Breast epithelium (tissue), 4 donors: ENCODE measurements at regions not wholly inside any gene's neighbourhood (a gene's known extent, or its start where the extent isn't known, plus 50 kb on each side); places are given as distances from the start of the nearest gene placed in this dataset.

ENCODE experiments used
- DNase-seq, 2 donors: peaks; one replicate each; pipeline ENCODE4 v3.0.0-alpha.2; 2019; ENCODE audit warnings: low spot score in 2 of 2
- H3K27ac ChIP-seq, 2 donors: fragments of 200-600 bp; sonication (generic) in 1 of 2; one replicate each; pipeline ENCODE4 v1.5.1; 2016 to 2019; ENCODE audit warnings: mild to moderate bottlenecking in 1 of 2
- H3K27me3 ChIP-seq, 2 donors: fragments of 200-600 bp; sonication (generic) in 1 of 2; one replicate each; pipeline versions ENCODE4 v1.5.1 to v1.6.0; 2017 to 2019; ENCODE audit warnings: control low read depth in 1 of 2, mild to moderate bottlenecking in 1 of 2
- H3K36me3 ChIP-seq: fragments of 200-600 bp; one replicate; pipeline ENCODE4 v1.5.1; 2019
- H3K4me1 ChIP-seq, 2 donors: fragments of 200-600 bp; sonication (generic); one replicate each; pipeline ENCODE4 v1.5.1; 2016 to 2019; ENCODE audit warnings: control low read depth in 1 of 2
- H3K4me3 ChIP-seq, 3 donors: fragments of 200-600 bp; sonication (generic); 1 replicate in 2 of 3; 2 replicates in 1 of 3; pipeline ENCODE4 v1.5.1; 2016 to 2019; ENCODE audit warnings: mild to moderate bottlenecking in 3 of 3, moderate library complexity in 2 of 3
- H3K9me3 ChIP-seq, 2 donors: fragments of 200-600 bp; sonication (generic) in 1 of 2; one replicate each; pipeline ENCODE4 v1.5.1; 2016 to 2019; ENCODE audit warnings: control low read depth in 1 of 2
- POLR2A ChIP-seq: fragments of 450-650 bp; IDR thresholded peaks from one replicate; pipeline ENCODE4 v1.6.1; 2016; ENCODE audit warnings: antibody characterized with exemption, mild to moderate bottlenecking, moderate library complexity
- POLR2AphosphoS5 ChIP-seq, 3 donors: sonication (generic); formaldehyde crosslinking; IDR thresholded peaks; one replicate each; pipeline ENCODE4 v1.6.1; 2017; ENCODE audit warnings: antibody characterized with exemption in 3 of 3
- intact Hi-C: fragments of 100-400 bp; cut with DNase I; formaldehyde crosslinking; loops from one replicate; pipeline ENCODE4 v1.15.1; 2023; ENCODE audit warnings: low total_unique reads
- TF ChIP-seq, protein P1 (sequence below), 3 donors: fragments of 450-650 bp; IDR thresholded peaks; one replicate each; pipeline ENCODE4 v1.5.1; 2016 to 2017; ENCODE audit warnings: antibody characterized with exemption in 3 of 3, mild to moderate bottlenecking in 3 of 3, moderate library complexity in 3 of 3

DNA sequence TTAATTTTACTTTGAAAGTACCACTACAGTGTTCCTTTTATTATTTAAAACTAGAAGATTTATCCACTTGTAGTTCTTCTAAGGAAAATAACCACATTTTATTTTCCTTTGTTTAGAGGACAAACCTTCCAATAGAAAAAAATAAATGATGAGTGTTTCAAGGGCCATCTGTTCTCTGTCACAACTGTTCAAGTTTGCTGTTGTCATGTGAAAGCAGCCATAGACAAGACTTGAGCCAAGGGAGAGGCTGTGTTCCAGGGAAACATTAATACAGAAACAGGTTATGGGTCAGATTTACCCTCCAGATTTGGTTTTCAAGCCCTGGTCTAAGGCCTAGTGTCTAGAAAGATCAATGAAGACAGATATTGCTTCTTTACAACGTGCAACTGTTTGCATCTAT lies 463.6 kb downstream of the C6orf118 start:
- no peaks in the 10 kb centered on the region for H3K9me3 ChIP-seq
- DNase-seq = no peak
- TF ChIP-seq POLR2AphosphoS5 (IDR thresholded peaks at IDR 0.05) (no peak), POLR2A (no peak)
- TF ChIP-seq, protein P1, sequence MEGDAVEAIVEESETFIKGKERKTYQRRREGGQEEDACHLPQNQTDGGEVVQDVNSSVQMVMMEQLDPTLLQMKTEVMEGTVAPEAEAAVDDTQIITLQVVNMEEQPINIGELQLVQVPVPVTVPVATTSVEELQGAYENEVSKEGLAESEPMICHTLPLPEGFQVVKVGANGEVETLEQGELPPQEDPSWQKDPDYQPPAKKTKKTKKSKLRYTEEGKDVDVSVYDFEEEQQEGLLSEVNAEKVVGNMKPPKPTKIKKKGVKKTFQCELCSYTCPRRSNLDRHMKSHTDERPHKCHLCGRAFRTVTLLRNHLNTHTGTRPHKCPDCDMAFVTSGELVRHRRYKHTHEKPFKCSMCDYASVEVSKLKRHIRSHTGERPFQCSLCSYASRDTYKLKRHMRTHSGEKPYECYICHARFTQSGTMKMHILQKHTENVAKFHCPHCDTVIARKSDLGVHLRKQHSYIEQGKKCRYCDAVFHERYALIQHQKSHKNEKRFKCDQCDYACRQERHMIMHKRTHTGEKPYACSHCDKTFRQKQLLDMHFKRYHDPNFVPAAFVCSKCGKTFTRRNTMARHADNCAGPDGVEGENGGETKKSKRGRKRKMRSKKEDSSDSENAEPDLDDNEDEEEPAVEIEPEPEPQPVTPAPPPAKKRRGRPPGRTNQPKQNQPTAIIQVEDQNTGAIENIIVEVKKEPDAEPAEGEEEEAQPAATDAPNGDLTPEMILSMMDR (IDR thresholded peaks at IDR 0.05) = no peak
- H3K4me1 ChIP-seq = no peaks in the 10 kb centered on the region
- no peak overlapping the region for H3K4me3 ChIP-seq
- intact Hi-C loops = no loop called here
- H3K36me3 ChIP-seq = no peaks in the 10 kb centered on the region
- no peaks in the 10 kb centered on the region for H3K27me3 ChIP-seq
- H3K27ac ChIP-seq = no peak overlapping the region

DNA sequence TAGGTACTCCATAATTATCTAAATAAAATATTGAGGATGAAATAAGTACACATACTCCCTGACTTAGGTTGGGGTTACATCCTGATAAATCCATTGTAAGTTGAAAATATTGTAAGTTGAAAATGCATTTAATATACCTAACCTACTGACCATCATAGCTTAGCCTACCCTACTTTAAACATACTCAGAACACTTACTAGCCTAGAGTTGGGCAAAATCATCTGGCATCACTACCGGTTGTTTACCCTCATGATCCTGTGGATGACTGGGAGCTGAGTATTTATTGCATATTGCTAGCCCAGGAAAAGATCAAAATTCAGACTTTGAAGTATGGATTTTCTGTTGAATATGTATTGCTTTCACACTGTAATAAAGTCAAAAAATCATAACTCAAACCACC lies 467.3 kb downstream of the C6orf118 start:
- intact Hi-C loops = no loop called here
- no peaks in the 10 kb centered on the region for H3K27me3 ChIP-seq
- no peak overlapping the region for H3K27ac ChIP-seq
- no peak for TF ChIP-seq POLR2A
- TF ChIP-seq, protein P1 (IDR thresholded peaks at IDR 0.05) = no peak
- TF ChIP-seq POLR2AphosphoS5 (IDR thresholded peaks at IDR 0.05) = no peak
- no peak for DNase-seq
- H3K9me3 ChIP-seq = no peaks in the 10 kb centered on the region
- no peak overlapping the region for H3K4me3 ChIP-seq
- no peaks in the 10 kb centered on the region for H3K36me3 ChIP-seq
- no peaks in the 10 kb centered on the region for H3K4me1 ChIP-seq

DNA sequence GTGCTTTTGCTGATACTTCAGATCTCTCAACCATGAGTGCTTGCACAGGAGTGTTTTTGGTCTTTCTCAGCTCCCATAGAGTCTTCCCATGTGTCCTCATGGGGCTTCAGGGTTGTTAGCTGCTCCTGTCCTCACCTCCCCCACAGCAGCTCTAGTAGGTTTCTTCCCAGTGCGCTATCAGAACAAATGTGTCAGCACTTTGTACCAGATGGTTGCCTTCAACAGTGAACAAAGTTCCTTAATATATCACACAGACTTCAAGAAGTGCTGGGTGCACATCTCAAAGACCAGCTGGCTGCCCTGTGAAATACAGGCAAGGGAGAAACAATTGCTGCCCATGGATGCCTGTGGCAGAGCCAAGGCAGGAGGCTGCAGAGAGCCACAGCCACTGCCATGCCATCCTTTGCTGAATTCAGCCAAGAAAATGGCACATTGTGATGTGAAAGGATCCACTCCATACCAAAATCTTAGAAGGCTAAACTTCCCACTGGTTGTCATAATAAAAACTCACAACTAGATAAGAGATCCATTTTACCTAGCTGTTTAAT lies 471.3 kb downstream of the C6orf118 start:
- TF ChIP-seq POLR2A (no peak), POLR2AphosphoS5 (IDR thresholded peaks at IDR 0.05) (no peak)
- TF ChIP-seq, protein P1 (IDR thresholded peaks at IDR 0.05) = no peak
- H3K36me3 ChIP-seq = no peaks in the 10 kb centered on the region
- no peak for DNase-seq
- intact Hi-C loops = no loop called here
- no peaks in the 10 kb centered on the region for H3K4me1 ChIP-seq
- H3K4me3 ChIP-seq = no peak overlapping the region
- no peak overlapping the region for H3K27ac ChIP-seq
- H3K27me3 ChIP-seq = no peaks in the 10 kb centered on the region
- no peaks in the 10 kb centered on the region for H3K9me3 ChIP-seq

DNA sequence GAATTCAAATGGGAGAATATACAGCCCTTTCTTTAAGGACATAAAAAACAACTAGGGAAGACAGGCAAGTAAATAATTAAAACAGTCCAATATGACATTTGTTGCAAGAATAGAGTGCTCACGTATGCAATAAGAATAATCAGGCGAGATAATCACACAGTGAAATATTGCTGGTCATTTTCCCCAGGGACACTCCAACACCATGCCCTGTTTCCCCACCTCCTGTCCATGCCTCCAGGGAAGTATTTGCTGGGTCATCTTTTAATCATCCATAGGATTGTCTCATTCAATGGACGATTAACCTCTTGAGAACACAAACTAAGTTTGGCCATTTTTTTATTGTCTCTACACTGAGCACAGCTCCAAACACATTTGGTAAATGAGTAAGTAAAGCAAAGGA lies 472.9 kb downstream of the C6orf118 start:
- no peaks in the 10 kb centered on the region for H3K4me1 ChIP-seq
- no peaks in the 10 kb centered on the region for H3K36me3 ChIP-seq
- intact Hi-C loops = no loop called here
- H3K27me3 ChIP-seq = no peaks in the 10 kb centered on the region
- DNase-seq = no peak
- TF ChIP-seq POLR2A = no peak
- TF ChIP-seq POLR2AphosphoS5 (IDR thresholded peaks at IDR 0.05) = no peak
- TF ChIP-seq, protein P1 (IDR thresholded peaks at IDR 0.05) = no peak
- H3K9me3 ChIP-seq = no peaks in the 10 kb centered on the region
- no peak overlapping the region for H3K27ac ChIP-seq
- H3K4me3 ChIP-seq = no peak overlapping the region

DNA sequence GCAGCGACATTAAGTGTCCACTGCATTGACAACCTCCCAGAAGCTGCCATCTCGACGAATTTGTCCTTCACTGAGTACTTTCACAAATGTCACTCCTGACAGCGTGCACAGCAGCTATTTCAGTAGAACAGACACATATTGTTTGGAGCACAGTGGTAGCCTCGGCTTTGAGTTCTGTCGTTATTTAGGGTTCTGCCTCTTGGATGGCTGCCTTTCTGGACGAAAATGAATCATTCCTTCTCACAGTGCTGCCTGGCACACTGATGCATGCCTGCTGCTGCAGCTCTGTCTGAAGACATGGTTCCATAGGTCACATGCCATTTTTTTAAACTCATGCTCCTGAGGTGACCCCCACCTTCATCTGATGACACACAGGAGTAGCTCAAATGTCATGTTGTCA lies 477.0 kb downstream of the C6orf118 start:
- H3K36me3 ChIP-seq = no peaks in the 10 kb centered on the region
- H3K9me3 ChIP-seq = no peaks in the 10 kb centered on the region
- no peak for DNase-seq
- no peaks in the 10 kb centered on the region for H3K4me1 ChIP-seq
- no peaks in the 10 kb centered on the region for H3K27me3 ChIP-seq
- TF ChIP-seq POLR2AphosphoS5 (IDR thresholded peaks at IDR 0.05) (no peak), POLR2A (no peak)
- TF ChIP-seq, protein P1 (IDR thresholded peaks at IDR 0.05) = no peak
- intact Hi-C loops = no loop called here
- H3K27ac ChIP-seq = no peak overlapping the region
- H3K4me3 ChIP-seq = no peak overlapping the region
